Suprapubic skin (tissue), 4 donors: ENCODE measurements at regions not wholly inside any gene's neighbourhood (a gene's known extent, or its start where the extent isn't known, plus 50 kb on each side); places are given as distances from the start of the nearest gene placed in this dataset.
A peak's percentile ranks its signal among the peaks of the same experiment; 100 is the strongest.

Source experiments
- DNase-seq, 2 donors: peaks; one replicate each; pipeline ENCODE4 v3.0.0-alpha.2; 2019; ENCODE audit warnings: low spot score in 2 of 2
- H3K27ac ChIP-seq: fragments of 200-600 bp; sonication (generic); one replicate; pipeline ENCODE4 v1.5.1; 2019
- H3K27me3 ChIP-seq: fragments of 200-600 bp; sonication (generic); one replicate; pipeline ENCODE4 v1.5.1; 2019
- H3K36me3 ChIP-seq: fragments of 200-600 bp; sonication (generic); one replicate; pipeline ENCODE4 v1.5.1; 2019
- H3K4me1 ChIP-seq: fragments of 200-600 bp; sonication (generic); one replicate; pipeline ENCODE4 v1.5.1; 2019
- H3K4me3 ChIP-seq: fragments of 200-600 bp; sonication (generic); one replicate; pipeline ENCODE4 v1.5.1; 2019; ENCODE audit warnings: mild to moderate bottlenecking
- H3K9me3 ChIP-seq: fragments of 200-600 bp; sonication (generic); one replicate; pipeline ENCODE4 v1.5.1; 2019
- EP300 ChIP-seq: sonication (generic); formaldehyde crosslinking; IDR thresholded peaks from one replicate; pipeline ENCODE4 v1.6.1; 2017; ENCODE audit warnings: antibody characterized with exemption
- POLR2A ChIP-seq, 2 donors: fragments of 450-650 bp; IDR thresholded peaks; one replicate each; pipeline ENCODE4 v1.6.1; 2017; ENCODE audit warnings: antibody characterized with exemption in 2 of 2, mild to moderate bottlenecking in 2 of 2, moderate library complexity in 2 of 2
- POLR2AphosphoS5 ChIP-seq, 3 donors: sonication (generic); formaldehyde crosslinking; IDR thresholded peaks; one replicate each; pipeline ENCODE4 v1.6.1; 2017; ENCODE audit warnings: antibody characterized with exemption in 3 of 3
- WGBS: methylation state at CpG from one replicate; pipeline ENCODE4 v1.1.5; 2018; 5-methylcytosine and 5-hydroxymethylcytosine counted together
- TF ChIP-seq, protein P1 (sequence below), 2 donors: fragments of 200-600 bp in 1 of 2; fragments of 450-650 bp in 1 of 2; sonication (generic) in 1 of 2; IDR thresholded peaks; one replicate each; pipeline ENCODE4 v1.5.1; 2016 to 2019; ENCODE audit warnings: antibody characterized with exemption in 2 of 2, mild to moderate bottlenecking in 1 of 2, moderate library complexity in 1 of 2

- no peak overlapping the region for H3K27ac ChIP-seq
- H3K27me3 ChIP-seq, result peaks cover 24% of the 10 kb centered on the region
- DNase-seq, result no peak
- WGBS, result 92% methylated on average over 5 of the region's 5 CpGs
- TF ChIP-seq POLR2A (IDR thresholded peaks at IDR 0.05) (no peak), POLR2AphosphoS5 (IDR thresholded peaks at IDR 0.05) (no peak), EP300 (no peak)
- TF ChIP-seq, protein P1, sequence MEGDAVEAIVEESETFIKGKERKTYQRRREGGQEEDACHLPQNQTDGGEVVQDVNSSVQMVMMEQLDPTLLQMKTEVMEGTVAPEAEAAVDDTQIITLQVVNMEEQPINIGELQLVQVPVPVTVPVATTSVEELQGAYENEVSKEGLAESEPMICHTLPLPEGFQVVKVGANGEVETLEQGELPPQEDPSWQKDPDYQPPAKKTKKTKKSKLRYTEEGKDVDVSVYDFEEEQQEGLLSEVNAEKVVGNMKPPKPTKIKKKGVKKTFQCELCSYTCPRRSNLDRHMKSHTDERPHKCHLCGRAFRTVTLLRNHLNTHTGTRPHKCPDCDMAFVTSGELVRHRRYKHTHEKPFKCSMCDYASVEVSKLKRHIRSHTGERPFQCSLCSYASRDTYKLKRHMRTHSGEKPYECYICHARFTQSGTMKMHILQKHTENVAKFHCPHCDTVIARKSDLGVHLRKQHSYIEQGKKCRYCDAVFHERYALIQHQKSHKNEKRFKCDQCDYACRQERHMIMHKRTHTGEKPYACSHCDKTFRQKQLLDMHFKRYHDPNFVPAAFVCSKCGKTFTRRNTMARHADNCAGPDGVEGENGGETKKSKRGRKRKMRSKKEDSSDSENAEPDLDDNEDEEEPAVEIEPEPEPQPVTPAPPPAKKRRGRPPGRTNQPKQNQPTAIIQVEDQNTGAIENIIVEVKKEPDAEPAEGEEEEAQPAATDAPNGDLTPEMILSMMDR (IDR thresholded peaks at IDR 0.05), result no peak
- no peak overlapping the region for H3K4me3 ChIP-seq
- H3K36me3 ChIP-seq, result no peaks in the 10 kb centered on the region
- no peaks in the 10 kb centered on the region for H3K9me3 ChIP-seq
- H3K4me1 ChIP-seq, result peaks cover 8% of the 10 kb centered on the region
These were observed 95.8 kb downstream of the CXCL12 start for GRCh38 chr10:44289125-44289524.

- 89% methylated on average over 2 of the region's 2 CpGs for WGBS
- no peak overlapping the region for H3K27ac ChIP-seq
- H3K36me3 ChIP-seq, result no peaks in the 10 kb centered on the region
These were observed 97.5 kb downstream of the CXCL12 start for GRCh38 chr10:44287408-44287807.

GRCh38 chr10:44284198-44285084 is 100.5 kb downstream of the CXCL12 start:
- WGBS, result 95% methylated on average over 6 of the region's 6 CpGs
- no peak for DNase-seq
- Histone ChIP-seq H3K9me3 (no peaks in the 10 kb centered on the region), H3K4me3 (no peak overlapping the region), H3K27me3 (no peaks in the 10 kb centered on the region), H3K27ac (no peak overlapping the region), H3K4me1 (peaks cover 20% of the 10 kb centered on the region), H3K36me3 (no peaks in the 10 kb centered on the region)
- TF ChIP-seq, protein P1 (IDR thresholded peaks at IDR 0.05), result no peak
- TF ChIP-seq POLR2A (IDR thresholded peaks at IDR 0.05), result no peak

More at GRCh38 chr10:44287408-44287807, 97.5 kb downstream of the CXCL12 start:
- no peak for TF ChIP-seq POLR2A (IDR thresholded peaks at IDR 0.05)
- TF ChIP-seq EP300, result no peak
- TF ChIP-seq, protein P1 (IDR thresholded peaks at IDR 0.05), result no peak
- TF ChIP-seq POLR2AphosphoS5 (IDR thresholded peaks at IDR 0.05), result no peak
- DNase-seq, result no peak
- Histone ChIP-seq H3K27me3 (peaks cover 9% of the 10 kb centered on the region), H3K4me1 (no peaks in the 10 kb centered on the region), H3K9me3 (no peaks in the 10 kb centered on the region), H3K4me3 (no peak overlapping the region)

GRCh38 chr10:44282626-44283300 is 102.1 kb downstream of the CXCL12 start:
- Histone ChIP-seq H3K36me3 (no peaks in the 10 kb centered on the region), H3K9me3 (no peaks in the 10 kb centered on the region), H3K27me3 (no peaks in the 10 kb centered on the region), H3K27ac (no peak overlapping the region), H3K4me3 (no peak overlapping the region), H3K4me1 (peaks cover 24% of the 10 kb centered on the region)
- 84% methylated on average over 5 of the region's 5 CpGs for WGBS
- DNase-seq, result no peak
- TF ChIP-seq EP300 (no peak), POLR2AphosphoS5 (IDR thresholded peaks at IDR 0.05) (no peak), POLR2A (IDR thresholded peaks at IDR 0.05) (no peak)
- TF ChIP-seq, protein P1 (IDR thresholded peaks at IDR 0.05), result no peak

DNA sequence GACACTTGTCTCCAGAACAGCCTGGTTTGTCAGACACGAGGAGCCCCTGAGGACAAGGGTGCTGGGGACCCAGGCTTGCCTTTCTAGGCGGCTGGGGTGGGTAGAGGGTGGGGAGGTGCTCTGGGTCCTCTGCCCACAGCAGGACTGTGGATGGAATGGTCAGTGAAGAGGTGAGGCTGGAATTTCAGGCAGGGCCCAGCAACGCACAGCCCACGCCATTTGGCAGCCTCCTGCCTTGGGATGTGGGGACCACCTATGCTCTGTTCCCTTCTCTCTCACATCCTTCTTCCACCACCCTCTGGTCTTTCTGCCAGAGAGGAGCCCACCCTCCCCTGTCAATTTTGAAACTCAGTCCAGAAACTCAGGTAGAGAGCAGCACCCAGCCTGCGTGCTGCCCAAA is 103.2 kb downstream of the CXCL12 start:
- 93% methylated on average over 5 of the region's 5 CpGs for WGBS
- Histone ChIP-seq H3K36me3 (no peaks in the 10 kb centered on the region), H3K9me3 (no peaks in the 10 kb centered on the region), H3K27me3 (no peaks in the 10 kb centered on the region), H3K4me1 (peaks cover 24% of the 10 kb centered on the region), H3K4me3 (no peak overlapping the region), H3K27ac (peak overlapping the region; percentile 16)
- no peak for DNase-seq
- TF ChIP-seq POLR2A (IDR thresholded peaks at IDR 0.05) (no peak), EP300 (no peak), POLR2AphosphoS5 (IDR thresholded peaks at IDR 0.05) (no peak)
- TF ChIP-seq, protein P1 (IDR thresholded peaks at IDR 0.05), result no peak
